Nephron (organoid): ENCODE measurements at regions not wholly inside any gene's neighbourhood (a gene's known extent, or its start where the extent isn't known, plus 50 kb on each side); places are given as distances from the start of the nearest gene placed in this dataset.
"Not testable (repeated sequence)": the region's sequence is repeated elsewhere in the genome, so short reads cannot be mapped to it uniquely, and the experiment has no call there.

ENCODE experiments used
- H3K27ac Mint-ChIP-seq, 3 experiments: 2 replicates each; pipeline ENCODE4 v1.8.0; 2020; ENCODE audit warnings: mixed read lengths in 3 of 3, mild to moderate bottlenecking in 2 of 3, moderate library complexity in 1 of 3
- H3K27me3 Mint-ChIP-seq: 2 replicates; pipeline ENCODE4 v1.8.0; 2021; ENCODE audit warnings: low read depth, mild to moderate bottlenecking, moderate library complexity, mixed read lengths
- H3K36me3 Mint-ChIP-seq: 2 replicates; pipeline ENCODE4 v1.8.0; 2020; ENCODE audit warnings: low read depth, mixed read lengths
- H3K4me1 Mint-ChIP-seq: 2 replicates; pipeline ENCODE4 v1.8.0; 2020; ENCODE audit warnings: mixed read lengths
- H3K4me3 Mint-ChIP-seq, 3 experiments: 2 replicates each; pipeline ENCODE4 v1.8.0; 2020; ENCODE audit warnings: mild to moderate bottlenecking in 3 of 3, mixed read lengths in 3 of 3, moderate library complexity in 2 of 3
- H3K9me3 Mint-ChIP-seq: 2 replicates; pipeline ENCODE4 v1.8.0; 2020; ENCODE audit warnings: mixed read lengths
- CTCF ChIP-seq, 3 experiments: fragments of 200-600 bp; sonication (generic); IDR thresholded peaks; one replicate each; pipeline ENCODE4 v1.5.0; 2021; ENCODE audit warnings: antibody characterized with exemption in 3 of 3; ENCODE audit not compliant: unreplicated experiment in 3 of 3

GRCh38 chr5:2352101-2352861 lies 399.2 kb downstream of the IRX2 start:
- H3K4me1 Mint-ChIP-seq = peaks cover 9% of the 10 kb centered on the region
- no peak overlapping the region for H3K27ac Mint-ChIP-seq
- no peaks in the 10 kb centered on the region for H3K36me3 Mint-ChIP-seq
- peaks cover 26% of the 10 kb centered on the region for H3K9me3 Mint-ChIP-seq
- peaks cover 10% of the 10 kb centered on the region for H3K27me3 Mint-ChIP-seq
- TF ChIP-seq CTCF (IDR thresholded peaks at IDR 0.05; ENCODE audit: unreplicated experiment in 3 of 3) = no peak
- H3K4me3 Mint-ChIP-seq = no peak overlapping the region

GRCh38 chr5:2349768-2350167 lies 401.7 kb downstream of the IRX2 start:
- peaks cover 11% of the 10 kb centered on the region for H3K27me3 Mint-ChIP-seq
- H3K27ac Mint-ChIP-seq, H3K36me3 Mint-ChIP-seq, H3K4me3 Mint-ChIP-seq, H3K4me1 Mint-ChIP-seq: not testable (repeated sequence)
- peaks cover 34% of the 10 kb centered on the region for H3K9me3 Mint-ChIP-seq

GRCh38 chr5:2338686-2339085 lies 412.8 kb downstream of the IRX2 start:
- H3K4me3 Mint-ChIP-seq = no peak overlapping the region
- H3K27me3 Mint-ChIP-seq = peaks cover 38% of the 10 kb centered on the region
- H3K27ac Mint-ChIP-seq = no peak overlapping the region
- TF ChIP-seq CTCF (IDR thresholded peaks at IDR 0.05; ENCODE audit: unreplicated experiment in 3 of 3) = no peak
- no peaks in the 10 kb centered on the region for H3K4me1 Mint-ChIP-seq
- no peaks in the 10 kb centered on the region for H3K36me3 Mint-ChIP-seq
- H3K9me3 Mint-ChIP-seq = no peaks in the 10 kb centered on the region

- Mint-ChIP-seq H3K9me3 (no peaks in the 10 kb centered on the region), H3K36me3 (no peaks in the 10 kb centered on the region), H3K27me3 (peaks cover 34% of the 10 kb centered on the region), H3K27ac (no peak overlapping the region), H3K4me1 (no peaks in the 10 kb centered on the region), H3K4me3 (no peak overlapping the region)
- TF ChIP-seq CTCF (IDR thresholded peaks at IDR 0.05; ENCODE audit: unreplicated experiment in 3 of 3) = no peak
These were observed 415.6 kb downstream of the IRX2 start for GRCh38 chr5:2335733-2336515.

- no peak overlapping the region for H3K27ac Mint-ChIP-seq
- H3K27me3 Mint-ChIP-seq = peaks cover 32% of the 10 kb centered on the region
- TF ChIP-seq CTCF (IDR thresholded peaks at IDR 0.05; ENCODE audit: unreplicated experiment in 3 of 3) = no peak
- no peaks in the 10 kb centered on the region for H3K9me3 Mint-ChIP-seq
- H3K36me3 Mint-ChIP-seq = no peaks in the 10 kb centered on the region
- no peak overlapping the region for H3K4me3 Mint-ChIP-seq
- no peaks in the 10 kb centered on the region for H3K4me1 Mint-ChIP-seq
These were observed 416.2 kb downstream of the IRX2 start for GRCh38 chr5:2335125-2335732.

- H3K4me1 Mint-ChIP-seq = no peaks in the 10 kb centered on the region
- no peak overlapping the region for H3K4me3 Mint-ChIP-seq
- H3K27ac Mint-ChIP-seq = no peak overlapping the region
- no peaks in the 10 kb centered on the region for H3K36me3 Mint-ChIP-seq
- TF ChIP-seq CTCF (IDR thresholded peaks at IDR 0.05; ENCODE audit: unreplicated experiment in 3 of 3) = no peak
- H3K9me3 Mint-ChIP-seq = no peaks in the 10 kb centered on the region
- peaks cover 30% of the 10 kb centered on the region for H3K27me3 Mint-ChIP-seq
These were observed 416.8 kb downstream of the IRX2 start for GRCh38 chr5:2334719-2335118.
